Mucosa of descending colon (tissue), 3 donors: ENCODE measurements at regions not wholly inside any gene's neighbourhood (a gene's known extent, or its start where the extent isn't known, plus 50 kb on each side); places are given as distances from the start of the nearest gene placed in this dataset.

Source experiments
- ATAC-seq: fragments of 200-7000 bp; cut with Tn5 transposase; one replicate; pipeline ENCODE4 v1.9.1; 2020; ENCODE audit warnings: mild to moderate bottlenecking, moderate library complexity
- DNase-seq, 3 donors: peaks; one replicate each; pipeline ENCODE4 v3.0.0-alpha.2; 2020
- H3K36me3 ChIP-seq: fragments of 200-600 bp; one replicate; pipeline ENCODE4 v1.8.0; 2021; ENCODE audit warnings: low read depth, mild to moderate bottlenecking
- H3K4me1 ChIP-seq: fragments of 200-600 bp; one replicate; pipeline ENCODE4 v1.8.0; 2021; ENCODE audit warnings: low read depth, mild to moderate bottlenecking
- H3K4me3 ChIP-seq: fragments of 200-600 bp; one replicate; pipeline ENCODE4 v1.8.0; 2021; ENCODE audit warnings: mild to moderate bottlenecking
- H3K9me3 ChIP-seq: fragments of 200-600 bp; one replicate; pipeline ENCODE4 v1.8.0; 2021; ENCODE audit warnings: mild to moderate bottlenecking
- intact Hi-C, 2 donors: fragments of 100-400 bp; cut with DNase I in 1 of 2; cut with micrococcal nuclease in 1 of 2; formaldehyde crosslinking; loops; one replicate each; pipeline versions ENCODE4 v1.11.0 to v1.11.1; 2022; cut with DNase I, micrococcal nuclease
- TF ChIP-seq, protein P1 (sequence below): fragments of 200-600 bp; IDR thresholded peaks from one replicate; pipeline ENCODE4 v1.8.0; 2022; ENCODE audit warnings: antibody characterized with exemption, mild to moderate bottlenecking
- donor health status: DM: no; HTN: no; CAD: no; lungs with moderate emphysema.
- donor health status: DM: no; HTN: no; CAD: no.
- donor health status: DM: no; HTN: yes; CAD: no.

GRCh38 chr6:153588330-153588729, 450.7 kb upstream of the OPRM1 start:
- Histone ChIP-seq H3K36me3 (no peaks in the 10 kb centered on the region), H3K4me3 (no peak overlapping the region), H3K9me3 (no peaks in the 10 kb centered on the region), H3K4me1 (no peaks in the 10 kb centered on the region)
- DNase-seq (no peak), ATAC-seq (no peak)
- intact Hi-C loops, result no loop called here
- TF ChIP-seq, protein P1, sequence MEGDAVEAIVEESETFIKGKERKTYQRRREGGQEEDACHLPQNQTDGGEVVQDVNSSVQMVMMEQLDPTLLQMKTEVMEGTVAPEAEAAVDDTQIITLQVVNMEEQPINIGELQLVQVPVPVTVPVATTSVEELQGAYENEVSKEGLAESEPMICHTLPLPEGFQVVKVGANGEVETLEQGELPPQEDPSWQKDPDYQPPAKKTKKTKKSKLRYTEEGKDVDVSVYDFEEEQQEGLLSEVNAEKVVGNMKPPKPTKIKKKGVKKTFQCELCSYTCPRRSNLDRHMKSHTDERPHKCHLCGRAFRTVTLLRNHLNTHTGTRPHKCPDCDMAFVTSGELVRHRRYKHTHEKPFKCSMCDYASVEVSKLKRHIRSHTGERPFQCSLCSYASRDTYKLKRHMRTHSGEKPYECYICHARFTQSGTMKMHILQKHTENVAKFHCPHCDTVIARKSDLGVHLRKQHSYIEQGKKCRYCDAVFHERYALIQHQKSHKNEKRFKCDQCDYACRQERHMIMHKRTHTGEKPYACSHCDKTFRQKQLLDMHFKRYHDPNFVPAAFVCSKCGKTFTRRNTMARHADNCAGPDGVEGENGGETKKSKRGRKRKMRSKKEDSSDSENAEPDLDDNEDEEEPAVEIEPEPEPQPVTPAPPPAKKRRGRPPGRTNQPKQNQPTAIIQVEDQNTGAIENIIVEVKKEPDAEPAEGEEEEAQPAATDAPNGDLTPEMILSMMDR, result no peak

DNA sequence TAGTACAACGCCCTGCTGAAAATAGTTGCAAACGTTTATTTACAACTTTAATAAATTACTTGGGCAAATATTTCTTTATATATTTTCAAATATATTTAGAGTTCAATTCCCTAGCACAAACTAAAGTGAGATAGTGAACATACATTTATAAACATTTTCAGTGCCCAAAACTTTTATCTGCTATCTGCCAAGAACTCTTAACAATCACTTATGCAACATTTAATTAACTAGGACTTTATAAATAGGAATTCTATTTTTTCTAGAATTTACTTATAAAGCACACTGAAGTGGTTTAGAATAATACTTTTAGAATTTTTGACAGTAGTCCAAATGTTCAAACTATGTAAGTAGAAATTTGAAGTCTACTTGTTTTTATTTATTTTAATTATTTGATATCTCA, 452.6 kb upstream of the RGS17 start:
- TF ChIP-seq, protein P1, result no peak
- H3K36me3 ChIP-seq, result no peaks in the 10 kb centered on the region
- no peaks in the 10 kb centered on the region for H3K4me1 ChIP-seq
- no peaks in the 10 kb centered on the region for H3K9me3 ChIP-seq
- H3K4me3 ChIP-seq, result no peak overlapping the region
- DNase-seq (no peak), ATAC-seq (no peak)
- intact Hi-C loops, result no loop called here

DNA sequence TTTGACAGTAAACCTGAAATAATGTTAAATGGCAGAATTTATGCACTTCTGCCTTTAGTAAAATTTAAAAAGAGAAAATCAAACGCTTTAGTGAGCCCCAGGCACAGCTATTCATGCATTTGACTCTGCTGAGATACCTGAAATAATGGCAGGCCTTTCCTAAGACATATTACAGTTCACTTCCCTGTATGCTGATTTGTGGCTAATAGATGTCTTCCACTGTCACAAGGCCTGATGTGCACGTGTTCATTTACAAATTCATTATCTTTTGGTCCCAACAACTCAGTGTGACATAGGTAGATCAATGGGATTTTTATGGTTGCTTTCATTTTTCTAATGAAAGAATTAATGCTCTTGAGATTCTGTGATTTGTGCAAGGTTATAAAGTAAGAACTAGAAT, 449.7 kb upstream of the RGS17 start:
- Histone ChIP-seq H3K36me3 (no peaks in the 10 kb centered on the region), H3K4me3 (no peak overlapping the region), H3K9me3 (no peaks in the 10 kb centered on the region), H3K4me1 (no peaks in the 10 kb centered on the region)
- ATAC-seq (no peak), DNase-seq (no peak)
- intact Hi-C loops, result no loop called here
- TF ChIP-seq, protein P1, result no peak

DNA sequence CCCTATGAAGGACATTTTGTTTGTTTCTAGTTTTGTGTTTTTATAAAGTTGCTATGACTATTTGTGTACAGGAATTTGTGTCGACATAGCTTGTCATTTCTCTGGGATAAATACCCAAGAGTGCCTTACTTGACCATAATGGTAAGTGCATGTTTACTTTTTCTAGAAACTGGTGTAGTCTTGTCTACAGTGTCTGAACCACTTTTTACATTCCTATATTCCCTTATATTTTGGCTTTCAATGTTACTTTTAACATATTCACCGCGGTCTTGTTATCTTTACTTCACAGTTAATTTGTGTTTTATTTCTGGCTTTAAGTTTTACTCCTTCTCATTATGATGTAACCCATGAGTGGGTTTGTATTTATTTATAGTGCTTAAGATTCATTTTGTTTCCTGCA, 444.4 kb upstream of the RGS17 start:
- intact Hi-C loops, result no loop called here
- TF ChIP-seq, protein P1, result no peak

GRCh38 chr6:153574231-153574630, 443.1 kb upstream of the RGS17 start:
- Histone ChIP-seq H3K9me3 (no peaks in the 10 kb centered on the region), H3K4me3 (no peak overlapping the region), H3K4me1 (no peaks in the 10 kb centered on the region), H3K36me3 (no peaks in the 10 kb centered on the region)
- DNase-seq (no peak), ATAC-seq (no peak)
- intact Hi-C loops, result no loop called here
- TF ChIP-seq, protein P1, result no peak

More for the DNA sequence above, 444.4 kb upstream of the RGS17 start:
- no peaks in the 10 kb centered on the region for H3K36me3 ChIP-seq
- ATAC-seq (no peak), DNase-seq (no peak)
- no peaks in the 10 kb centered on the region for H3K4me1 ChIP-seq
- H3K4me3 ChIP-seq, result no peak overlapping the region
- no peaks in the 10 kb centered on the region for H3K9me3 ChIP-seq

DNA sequence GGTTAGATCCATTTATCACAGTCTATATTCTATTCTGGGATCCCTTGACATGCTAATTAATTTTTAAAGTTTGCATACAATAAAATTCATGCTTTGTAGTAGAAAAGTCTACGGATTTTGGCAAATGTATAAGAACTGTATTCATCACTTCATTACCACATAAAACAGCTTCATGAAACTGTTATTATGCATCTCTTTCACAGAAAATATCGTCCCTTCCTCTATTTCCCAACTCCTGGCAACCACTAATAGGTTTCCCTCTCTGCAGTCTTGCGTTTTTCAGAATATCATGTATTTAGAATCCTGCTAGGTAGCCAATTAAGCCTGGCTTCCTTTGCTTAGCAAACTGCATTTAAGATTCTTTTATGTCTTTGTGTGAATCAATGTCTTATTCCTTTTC, 441.3 kb upstream of the RGS17 start:
- DNase-seq, result no peak
- H3K36me3 ChIP-seq, result no peaks in the 10 kb centered on the region

More for the DNA sequence above, 441.3 kb upstream of the RGS17 start:
- no peak for ATAC-seq
- intact Hi-C loops, result no loop called here
- TF ChIP-seq, protein P1, result no peak
- H3K9me3 ChIP-seq, result no peaks in the 10 kb centered on the region
- no peak overlapping the region for H3K4me3 ChIP-seq
- no peaks in the 10 kb centered on the region for H3K4me1 ChIP-seq
